ENCODE measurements at regions not wholly inside any gene's neighbourhood (a gene's known extent, or its start where the extent isn't known, plus 50 kb on each side); places are given as distances from the start of the nearest gene placed in this dataset.

- no peak for TF ChIP-seq CTCF (IDR thresholded peaks at IDR 0.05)
- no peak for TF ChIP-seq POLR2AphosphoS5 (IDR thresholded peaks at IDR 0.05)
- TF ChIP-seq EP300 (IDR thresholded peaks at IDR 0.05), result no peak
- no peak for TF ChIP-seq POLR2A (IDR thresholded peaks at IDR 0.05)
Measured at GRCh38 chr6:170047823-170048222, 243.1 kb downstream of the DLL1 start.

Data from upper lobe of left lung (tissue), 4 donors.